ENCODE measurements at regions not wholly inside any gene's neighbourhood (a gene's known extent, or its start where the extent isn't known, plus 50 kb on each side); places are given as distances from the start of the nearest gene placed in this dataset.

GRCh38 chr3:40989141-40990061, 209.9 kb upstream of the CTNNB1 start:
- TF ChIP-seq, protein P1, sequence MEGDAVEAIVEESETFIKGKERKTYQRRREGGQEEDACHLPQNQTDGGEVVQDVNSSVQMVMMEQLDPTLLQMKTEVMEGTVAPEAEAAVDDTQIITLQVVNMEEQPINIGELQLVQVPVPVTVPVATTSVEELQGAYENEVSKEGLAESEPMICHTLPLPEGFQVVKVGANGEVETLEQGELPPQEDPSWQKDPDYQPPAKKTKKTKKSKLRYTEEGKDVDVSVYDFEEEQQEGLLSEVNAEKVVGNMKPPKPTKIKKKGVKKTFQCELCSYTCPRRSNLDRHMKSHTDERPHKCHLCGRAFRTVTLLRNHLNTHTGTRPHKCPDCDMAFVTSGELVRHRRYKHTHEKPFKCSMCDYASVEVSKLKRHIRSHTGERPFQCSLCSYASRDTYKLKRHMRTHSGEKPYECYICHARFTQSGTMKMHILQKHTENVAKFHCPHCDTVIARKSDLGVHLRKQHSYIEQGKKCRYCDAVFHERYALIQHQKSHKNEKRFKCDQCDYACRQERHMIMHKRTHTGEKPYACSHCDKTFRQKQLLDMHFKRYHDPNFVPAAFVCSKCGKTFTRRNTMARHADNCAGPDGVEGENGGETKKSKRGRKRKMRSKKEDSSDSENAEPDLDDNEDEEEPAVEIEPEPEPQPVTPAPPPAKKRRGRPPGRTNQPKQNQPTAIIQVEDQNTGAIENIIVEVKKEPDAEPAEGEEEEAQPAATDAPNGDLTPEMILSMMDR (conservative IDR thresholded peaks at IDR 0.05; ENCODE audit: low read length): no peak
- TF ChIP-seq EZH2phosphoT487 (IDR thresholded peaks at IDR 0.05; ENCODE audit: borderline replicate concordance, low read depth, low read length): no peak

Data from OCI-LY7 (cell line).